DMS53 treated with DMSO at 0.1 percent for 48 hours (cell line): ENCODE measurements at regions not wholly inside any gene's neighbourhood (a gene's known extent, or its start where the extent isn't known, plus 50 kb on each side); places are given as distances from the start of the nearest gene placed in this dataset.

Source experiments
- DNase-seq: peaks from one replicate; lab custom pipeline; 2025; ENCODE audit not compliant: unreplicated experiment; lab: John Stamatoyannopoulos, UW

DNA sequence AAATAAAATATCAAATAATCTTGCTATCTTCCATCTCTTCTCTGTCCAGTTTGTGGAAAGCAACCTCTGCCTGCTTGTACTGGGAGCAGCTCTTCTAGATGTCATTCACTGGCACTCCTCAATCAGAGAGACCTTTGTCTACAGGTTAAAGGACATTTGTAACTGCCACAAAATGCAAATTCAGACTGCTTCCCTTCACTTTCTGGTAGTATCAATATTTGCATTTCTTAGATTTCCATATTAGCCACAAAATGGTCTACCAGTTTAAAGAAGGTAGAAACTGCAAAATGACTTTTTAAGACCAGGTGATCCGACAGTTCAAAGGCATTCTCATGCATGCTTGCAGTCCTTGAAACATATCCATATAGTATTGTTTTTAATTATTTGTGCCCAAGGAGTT is 51.7 kb upstream of the RCN1 start:
- DNase-seq, result no peak

DNA sequence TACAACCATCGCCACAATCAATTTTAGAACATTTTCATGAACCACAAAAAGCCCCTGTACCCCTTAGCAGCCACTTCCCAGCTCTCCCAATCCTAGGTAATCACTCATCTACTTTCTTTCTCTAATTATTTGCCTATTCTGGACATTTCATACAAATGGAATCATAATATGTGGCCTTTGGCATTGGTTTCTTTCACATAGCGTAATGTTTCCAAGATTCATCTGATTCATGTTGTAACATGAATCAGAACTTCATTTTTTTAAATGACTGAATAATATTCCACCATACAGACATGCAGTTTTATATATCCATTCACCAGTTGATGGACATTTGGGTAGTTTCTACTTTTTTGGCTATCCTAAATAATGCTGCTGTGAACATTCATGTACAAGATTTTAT is 56.2 kb upstream of the RCN1 start:
- DNase-seq, result no peak

DNA sequence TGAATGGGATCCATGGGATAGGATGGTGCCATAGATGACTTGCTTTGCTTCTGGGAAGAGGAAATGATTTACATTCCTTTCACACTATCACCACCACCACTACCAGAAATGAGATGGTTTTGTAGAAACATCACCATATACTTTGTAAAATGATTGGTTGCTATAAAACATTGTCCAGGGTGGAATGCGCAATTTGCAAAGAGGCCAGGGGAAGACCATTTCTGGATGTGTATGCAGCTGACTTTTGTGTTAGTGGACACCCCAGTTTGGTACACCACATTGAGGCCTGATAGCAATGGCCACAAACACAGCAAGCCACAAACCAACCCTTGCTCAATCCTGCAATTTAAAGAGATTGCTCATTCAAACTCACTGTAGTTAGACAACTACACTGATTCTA is 56.7 kb upstream of the RCN1 start:
- no peak for DNase-seq

DNA sequence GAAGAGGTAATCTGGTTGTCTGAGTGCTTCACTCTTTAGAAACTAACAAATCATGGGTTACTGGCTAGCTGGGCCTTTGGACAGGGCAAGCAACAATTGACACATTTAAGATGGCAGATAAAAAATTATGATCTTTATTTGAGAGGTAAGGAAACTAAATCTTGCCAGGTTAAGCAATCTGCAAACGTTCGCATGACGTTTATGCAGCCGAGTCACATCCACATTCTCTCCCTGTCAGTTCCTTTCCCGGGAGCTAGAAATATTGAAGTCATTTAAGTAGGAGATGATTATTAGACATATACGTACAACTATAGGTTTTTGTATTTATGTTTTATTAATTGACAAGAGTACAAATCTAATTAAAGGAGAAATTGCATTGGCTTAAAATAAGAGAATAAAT is 57.4 kb upstream of the RCN1 start:
- DNase-seq, result no peak

DNA sequence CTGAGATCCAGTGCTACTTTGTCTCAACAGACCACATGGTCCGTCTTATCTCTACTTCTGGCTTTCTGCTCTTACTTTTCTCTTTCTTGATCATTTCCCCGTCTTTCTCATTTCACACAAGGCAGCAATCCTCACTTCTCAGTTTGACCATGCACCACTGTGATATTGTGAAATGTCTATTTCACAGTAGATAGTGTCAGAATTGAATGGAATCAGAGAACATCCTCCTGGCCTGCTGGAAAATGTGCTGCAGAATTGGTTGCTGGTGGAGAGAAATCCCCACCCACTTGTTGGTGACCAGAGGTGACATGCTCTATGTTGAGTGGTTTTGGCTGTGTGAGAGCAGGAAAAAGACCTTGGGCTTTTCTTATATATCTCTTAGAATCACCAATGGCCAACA is 57.8 kb upstream of the RCN1 start:
- no peak for DNase-seq

DNA sequence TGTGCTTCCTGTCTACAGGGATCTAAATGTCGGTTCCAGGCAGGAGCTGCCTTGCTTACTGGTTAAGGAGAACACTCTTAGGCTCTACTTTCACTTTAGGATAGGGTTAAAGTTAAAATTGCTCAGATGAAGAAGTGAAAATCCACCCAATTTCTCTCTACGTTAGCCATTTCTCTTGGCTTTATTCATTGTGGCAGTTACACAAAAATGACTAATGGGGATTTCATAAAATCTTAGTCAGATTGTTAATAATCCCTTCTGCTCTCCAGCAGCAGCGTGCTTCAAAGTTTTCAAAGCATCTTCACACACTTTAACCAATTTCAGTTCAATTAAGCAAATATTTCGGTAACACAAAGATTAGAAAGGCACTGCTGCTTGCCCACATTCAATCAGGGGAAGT is 58.4 kb upstream of the RCN1 start:
- DNase-seq, result no peak

DNA sequence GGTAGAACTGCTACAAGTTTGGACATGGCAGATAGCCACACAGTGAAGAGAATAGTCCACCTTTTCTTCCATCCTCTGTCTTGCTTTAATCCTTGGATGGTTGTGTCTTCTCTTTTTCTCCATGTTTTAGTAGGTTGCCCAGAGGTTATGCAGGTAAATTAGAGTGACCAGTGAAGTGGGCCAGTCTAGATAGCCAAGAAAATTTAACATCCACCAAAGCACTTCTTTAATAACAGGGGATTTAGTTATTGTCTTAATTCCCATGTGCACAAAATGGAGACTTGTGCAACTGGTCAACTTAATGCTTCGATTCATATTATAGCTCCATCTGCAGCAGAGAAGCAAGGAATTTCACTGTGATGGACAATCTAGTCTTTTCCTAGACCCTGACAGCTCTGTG is 58.8 kb upstream of the RCN1 start:
- no peak for DNase-seq

DNA sequence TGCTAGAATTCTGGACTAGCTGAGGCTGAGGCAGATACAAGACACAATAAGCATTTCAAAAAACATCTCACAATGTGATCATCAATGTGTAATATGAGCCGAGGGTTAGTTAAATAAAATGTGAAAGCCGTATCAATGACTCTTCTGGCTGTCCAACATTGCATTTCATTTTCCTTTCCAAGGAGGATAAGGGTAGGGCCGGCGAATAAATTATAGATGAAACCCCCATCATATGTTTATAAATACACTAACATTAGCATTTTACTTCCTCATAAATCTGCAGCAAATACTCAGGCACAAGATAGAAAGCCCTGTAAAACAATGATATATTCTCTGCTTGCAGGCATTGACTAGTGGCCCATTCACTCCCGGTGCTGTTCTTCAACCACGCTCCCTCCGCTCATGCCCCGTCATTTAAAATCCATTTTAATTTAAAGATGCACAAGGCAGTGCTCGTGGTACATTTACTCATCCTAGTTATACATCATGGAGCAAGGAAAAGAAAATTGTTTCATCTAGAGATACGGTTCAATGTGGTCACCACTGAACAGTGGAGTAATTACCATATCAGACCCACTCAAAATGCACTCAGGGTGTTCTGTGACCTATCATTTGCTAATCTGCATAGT is 59.9 kb upstream of the RCN1 start:
- DNase-seq, result no peak

DNA sequence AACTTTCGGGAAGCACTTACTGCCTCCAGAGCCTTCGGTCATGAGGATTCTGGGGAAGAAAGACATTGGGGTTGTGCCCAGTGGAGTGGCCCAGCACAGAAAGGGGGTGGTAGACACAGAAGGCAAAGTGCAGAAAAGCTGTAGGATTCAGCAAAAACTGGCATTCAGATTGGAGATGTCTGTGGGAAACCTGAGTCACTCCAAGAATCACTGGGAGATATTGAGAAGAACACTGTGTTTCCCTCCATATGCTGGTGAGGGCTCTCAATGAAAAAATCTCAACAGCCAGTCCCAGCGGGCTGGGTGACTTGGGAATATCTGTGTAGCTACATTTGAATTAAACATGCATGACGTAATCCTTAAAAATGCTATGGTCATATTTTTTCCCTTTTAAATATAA is 61.2 kb upstream of the RCN1 start:
- DNase-seq, result no peak

DNA sequence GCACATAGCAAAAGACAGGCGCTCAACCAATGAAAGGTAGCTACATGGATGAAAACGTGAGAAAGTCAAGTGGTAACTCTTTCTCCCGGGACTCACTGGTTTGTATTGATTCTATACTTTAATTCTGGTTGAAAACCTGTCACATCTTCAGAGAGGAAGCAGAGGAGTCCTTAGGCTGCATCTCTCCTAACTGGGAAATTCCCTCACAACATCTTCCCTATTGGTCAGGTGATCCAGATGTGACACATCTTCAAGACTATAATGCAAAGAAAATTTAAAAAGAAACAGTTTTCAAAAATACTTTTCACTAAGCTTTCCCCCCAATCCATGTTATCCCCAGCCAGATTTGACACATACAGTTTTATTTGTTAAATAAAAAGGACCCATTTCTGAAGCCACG is 62.7 kb upstream of the RCN1 start:
- DNase-seq, result no peak

DNA sequence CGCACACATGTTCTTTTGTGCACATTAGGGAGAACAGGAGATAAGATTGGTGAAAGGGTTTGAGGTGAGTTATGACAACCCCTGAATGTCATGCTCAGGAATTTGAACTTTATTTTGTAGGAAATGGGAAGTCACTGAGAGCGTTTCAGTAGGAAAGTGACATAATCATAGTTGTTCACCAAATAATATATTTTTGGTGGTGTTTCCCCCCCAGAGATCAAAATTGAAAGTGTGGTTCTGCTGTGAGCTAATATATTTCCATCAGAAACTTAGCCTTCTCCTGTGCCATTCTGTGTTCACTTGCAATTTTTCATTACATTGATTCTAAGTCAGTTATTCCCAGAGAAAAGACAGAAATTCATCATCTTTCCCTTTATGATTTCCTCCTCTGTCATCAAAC is 64.1 kb upstream of the RCN1 start:
- DNase-seq, result no peak

DNA sequence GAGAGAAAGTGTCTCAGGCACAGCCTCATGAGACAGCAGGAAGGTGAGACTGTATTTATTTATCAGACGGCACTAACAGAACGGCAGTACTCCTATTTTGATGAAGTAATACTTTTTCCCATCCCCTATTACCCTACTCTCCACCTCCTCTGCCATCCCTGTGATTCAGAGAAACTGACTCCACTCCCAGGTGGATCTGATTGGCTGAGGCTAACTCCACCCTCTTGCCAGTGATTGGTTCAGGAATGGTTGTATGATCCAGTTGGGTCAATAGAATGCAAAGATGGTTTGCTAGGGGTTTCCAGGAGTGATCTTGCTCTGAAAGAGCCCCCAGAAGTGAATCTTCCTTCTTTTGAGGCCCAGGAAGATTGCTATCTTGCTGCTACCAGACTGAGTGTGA is 65.9 kb upstream of the RCN1 start:
- no peak for DNase-seq

DNA sequence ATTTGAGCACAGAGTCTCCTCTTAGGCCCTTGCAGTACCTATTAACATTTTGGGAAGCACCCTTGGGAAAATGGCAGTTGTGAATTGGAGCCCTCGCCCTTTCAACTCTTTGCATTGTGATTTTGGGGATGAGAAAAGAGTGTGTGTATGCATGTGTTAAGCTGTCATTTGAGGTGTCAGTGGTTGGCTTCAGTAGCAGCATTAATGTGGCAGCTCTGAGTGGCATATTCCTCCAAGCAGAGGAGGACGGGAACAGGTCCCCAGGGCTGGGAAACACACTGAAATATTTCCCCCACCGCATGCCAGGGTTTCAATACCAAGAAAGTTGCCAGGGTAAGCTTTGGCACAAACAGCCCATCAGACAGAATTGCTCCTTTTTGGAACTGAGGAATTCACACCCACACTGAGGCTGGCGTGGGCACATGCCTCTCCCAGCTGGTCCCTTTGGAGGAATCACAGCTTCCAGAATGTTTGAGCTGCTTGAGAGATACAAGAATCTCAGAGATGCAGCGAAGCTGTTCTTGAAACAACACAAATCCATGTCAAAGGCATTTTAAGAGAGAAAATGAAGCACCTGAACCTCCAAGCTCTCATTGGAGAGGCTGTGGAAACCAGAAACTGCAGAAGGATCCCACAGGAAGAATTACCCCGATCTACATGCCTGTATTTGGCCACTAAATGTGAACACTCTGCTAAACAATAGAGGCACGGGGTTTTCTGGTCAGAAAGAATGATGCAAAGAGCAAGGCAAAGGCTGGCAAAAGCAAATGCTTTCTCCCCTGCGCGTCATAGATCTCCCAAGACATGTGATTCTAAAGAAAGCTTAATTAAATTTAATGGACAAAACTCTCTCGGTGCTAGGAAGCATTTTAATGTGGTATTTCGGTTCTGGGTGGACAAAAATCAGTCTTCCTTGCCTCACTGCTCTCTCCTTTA is 67.2 kb upstream of the RCN1 start:
- DNase-seq, result no peak

DNA sequence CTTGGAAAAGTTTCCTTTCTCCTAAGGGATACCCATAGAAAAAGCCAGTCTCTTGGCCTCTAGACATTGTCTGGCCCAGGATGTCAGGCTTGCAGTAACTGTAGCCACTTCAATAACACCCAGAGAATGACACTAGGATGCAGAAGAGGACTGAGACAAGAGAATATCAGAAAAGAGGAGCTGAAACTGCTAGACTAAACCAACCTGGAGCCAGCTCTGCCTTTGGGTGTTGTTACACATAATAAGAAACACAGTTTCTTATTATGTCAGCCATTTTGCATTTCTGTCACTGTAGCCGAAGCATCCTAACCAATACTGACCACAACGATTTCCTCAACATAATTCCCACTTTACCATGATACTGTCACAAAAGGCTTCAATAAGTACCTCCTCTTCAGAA is 72.2 kb upstream of the RCN1 start:
- DNase-seq, result no peak

DNA sequence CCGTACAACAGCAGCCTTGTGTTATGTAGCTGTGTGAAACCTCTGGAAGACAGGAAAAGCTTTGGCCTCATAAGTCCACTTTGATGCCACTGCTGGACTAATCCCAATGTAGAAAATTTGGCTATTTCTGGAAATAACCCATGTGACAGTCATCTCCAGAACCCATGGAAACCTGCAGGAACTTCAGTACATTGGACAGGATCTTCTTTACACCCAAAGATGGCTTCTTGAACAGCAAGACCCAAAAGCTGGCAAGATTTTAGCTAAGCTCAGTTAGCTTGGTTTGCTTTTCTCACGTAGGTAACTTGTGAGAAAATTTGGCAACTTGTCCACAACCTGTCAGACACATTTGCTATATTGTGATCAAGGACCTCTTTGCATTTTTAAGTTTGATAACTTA is 74.8 kb upstream of the RCN1 start:
- no peak for DNase-seq

DNA sequence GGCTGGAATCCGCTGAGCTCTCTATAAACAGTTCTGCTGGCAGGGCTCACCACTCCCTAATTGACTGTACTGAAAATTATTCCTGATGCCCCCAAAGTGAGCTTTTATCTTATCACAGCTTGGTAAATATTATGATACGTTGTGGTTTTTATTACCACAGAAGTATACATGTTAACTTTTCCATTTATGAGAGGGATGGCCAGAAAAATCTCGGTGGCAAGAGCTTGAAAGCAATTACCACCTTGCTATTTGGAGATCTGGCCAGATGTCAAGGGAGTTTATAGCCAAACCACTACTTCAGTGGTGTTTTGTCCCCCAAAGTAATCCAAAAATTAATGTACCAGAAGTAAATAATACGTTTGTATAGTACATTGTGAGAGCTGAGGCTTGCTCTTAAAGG is 75.4 kb upstream of the RCN1 start:
- no peak for DNase-seq

DNA sequence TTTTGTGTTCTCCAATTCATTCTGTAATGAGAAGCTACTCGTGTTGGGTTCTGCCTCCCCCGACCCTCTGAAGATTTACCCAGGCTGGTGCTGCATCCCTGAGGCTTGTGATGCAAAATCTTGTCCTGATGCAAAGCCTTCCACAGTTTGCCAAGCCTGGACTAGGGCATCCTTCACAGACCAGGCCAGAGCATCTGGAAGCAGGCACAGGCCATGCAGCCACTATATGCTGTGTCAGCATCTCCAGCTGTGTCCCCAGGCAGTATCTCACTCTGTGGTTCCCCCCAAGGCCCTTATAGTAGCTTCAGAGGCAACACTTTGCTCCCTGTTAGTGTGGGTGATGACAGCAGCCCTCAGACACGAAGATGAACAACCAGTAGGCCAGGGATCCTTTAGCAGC is 77.3 kb upstream of the RCN1 start:
- DNase-seq, result no peak

DNA sequence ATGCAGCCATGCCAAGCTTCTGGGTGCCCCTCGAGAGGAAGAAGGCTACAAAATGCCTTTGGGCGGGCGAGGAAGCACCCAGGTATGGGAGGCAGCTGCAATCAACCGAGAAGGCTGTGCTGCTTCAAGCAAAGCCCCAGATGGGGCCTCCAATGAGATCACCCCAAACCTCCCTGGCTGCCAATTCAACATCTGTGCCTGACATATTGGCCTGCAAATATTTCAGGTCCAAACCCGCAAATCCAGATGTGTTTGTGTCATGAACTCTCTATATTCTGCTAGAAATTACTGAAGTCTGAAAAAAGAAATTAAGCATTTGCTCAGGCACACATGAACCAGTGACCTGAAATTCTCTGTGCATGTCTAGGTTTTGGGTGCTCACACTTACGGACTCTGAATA is 78.8 kb upstream of the RCN1 start:
- no peak for DNase-seq

DNA sequence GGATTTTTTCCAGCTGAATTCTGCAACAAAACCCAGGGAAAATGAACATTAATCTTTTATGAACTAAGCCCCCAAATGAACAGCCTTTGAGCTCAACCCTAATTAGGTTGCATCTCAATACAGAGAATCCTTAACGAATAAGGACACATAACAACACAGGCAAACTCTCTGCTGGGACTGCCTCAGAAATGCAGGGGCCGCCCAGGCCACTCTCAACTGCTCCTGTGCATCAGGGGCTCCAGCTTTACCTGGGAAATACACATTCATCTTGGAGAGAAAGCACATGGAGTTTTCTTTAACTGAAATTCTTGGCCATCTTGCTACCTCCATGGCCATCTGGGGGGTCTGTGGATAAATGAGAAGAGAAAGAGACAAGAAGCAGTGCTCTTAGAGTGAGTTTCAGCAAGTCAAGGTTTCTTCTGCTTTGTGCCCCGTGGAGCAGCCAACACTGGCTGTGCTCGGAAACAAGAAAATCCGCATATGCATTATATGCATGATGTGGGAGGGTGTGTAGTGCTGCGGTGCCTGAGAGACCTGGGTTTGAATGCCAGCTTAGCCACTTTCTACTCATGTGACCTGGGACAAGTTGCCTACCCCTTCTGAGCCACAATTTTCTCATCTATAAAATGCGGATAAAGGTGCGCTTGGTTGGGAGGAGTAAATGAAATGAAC is 81.9 kb upstream of the RCN1 start:
- no peak for DNase-seq

DNA sequence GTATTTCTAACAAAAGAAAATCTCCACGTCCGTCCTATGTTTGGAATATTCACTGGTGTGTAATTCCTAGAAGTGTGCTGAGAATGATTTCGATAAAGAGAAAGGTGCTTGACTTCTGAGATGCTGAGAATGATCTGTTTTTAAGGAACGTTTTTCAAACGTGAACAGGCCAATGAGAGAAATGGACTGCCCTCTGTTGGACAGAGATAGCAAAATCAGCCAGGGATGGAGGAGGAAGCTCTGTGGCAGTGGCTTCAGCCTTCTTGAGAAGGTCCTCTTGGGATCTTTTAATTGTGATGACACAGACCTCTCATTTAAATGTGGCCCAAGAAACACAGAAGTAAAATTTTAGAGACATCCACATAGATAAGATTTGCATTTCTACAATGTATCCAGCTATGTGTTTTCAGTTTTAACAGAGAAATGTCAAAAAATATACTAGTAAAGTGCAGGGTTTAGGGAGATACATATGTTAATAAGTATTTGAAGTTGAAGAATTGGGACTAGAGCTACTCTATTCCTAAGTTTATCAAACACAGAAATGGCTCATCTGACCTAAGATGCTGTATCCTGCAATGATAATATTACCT is 84.0 kb upstream of the RCN1 start:
- peak; percentile 1 for DNase-seq

DNA sequence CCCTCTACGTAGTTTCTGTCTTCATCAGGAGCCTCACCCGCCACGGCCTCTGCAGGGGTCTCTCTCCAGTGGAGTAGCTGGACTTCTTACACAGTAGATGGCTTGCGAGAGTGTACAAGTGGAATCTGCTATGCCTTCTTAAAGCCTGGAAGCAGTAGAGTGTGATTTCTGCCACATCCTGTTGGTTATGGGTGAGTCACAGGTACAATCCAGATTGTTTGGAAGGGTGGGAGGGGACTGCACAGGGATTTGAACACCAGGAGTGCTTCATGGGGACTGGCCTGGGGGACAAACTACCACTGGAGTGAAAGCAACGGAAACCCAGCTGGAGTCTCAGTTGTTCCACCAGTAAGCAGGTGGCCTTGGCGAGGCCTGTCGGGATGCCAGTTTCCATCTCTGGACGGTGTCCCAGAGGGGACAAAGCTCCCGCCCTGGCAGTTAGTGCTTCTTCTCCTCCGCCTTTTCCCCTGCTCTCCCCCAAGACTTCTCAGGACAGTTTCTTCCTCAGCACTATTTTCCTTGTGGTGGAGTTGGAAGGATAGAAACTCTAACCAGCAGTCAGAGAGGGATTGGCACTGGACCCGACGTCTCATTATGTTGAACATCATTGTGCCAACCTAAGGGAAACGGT is 85.0 kb upstream of the RCN1 start:
- no peak for DNase-seq
